HCT116 (cell line): ENCODE measurements at regions not wholly inside any gene's neighbourhood (a gene's known extent, or its start where the extent isn't known, plus 50 kb on each side); places are given as distances from the start of the nearest gene placed in this dataset.

Source experiments
- ATAC-seq: fragments of 200-7000 bp; cut with Tn5 transposase; 2 replicates; pipeline ENCODE4 v1.9.1; 2020; ENCODE audit warnings: mild to moderate bottlenecking, moderate library complexity
- BruUV-seq: library from RNA; stranded (reverse); fragments of 400-500 nt; replicated peaks from 2 replicates; lab custom pipeline; 2021; lab: Mats Ljungman, UMichigan
- CTCF ChIA-PET: fragments of 300-600 bp; sonication (Branson Sonifier 250); formaldehyde crosslinking; loops from one replicate; lab custom pipeline; 2021; ENCODE audit warnings: antibody characterized with exemption; lab: Charles Lee
- POLR2A ChIA-PET: fragments of 300-600, 350-600 bp; sonication (Branson Sonifier 250); formaldehyde crosslinking; loops from one replicate; lab custom pipeline; 2021; ENCODE audit warnings: antibody characterized with exemption; lab: Charles Lee
- RAD21 ChIA-PET, 2 experiments: fragments of 300-600 bp; sonication (Branson Sonifier 250); formaldehyde crosslinking; loops; one replicate each; lab custom pipeline; 2023; ENCODE audit warnings: low total read pairs in 2 of 2; ENCODE audit not compliant: uncharacterized antibody in 2 of 2, unreplicated experiment in 2 of 2, low non-redundant PET in 1 of 2; lab: Charles Lee
- DNase-seq: peaks from one replicate; pipeline ENCODE4 v3.0.0-alpha.2; 2010; ENCODE audit warnings: low read depth, low spot score
- H2AFZ ChIP-seq: fragments of 200-600 bp; shearing (Covaris generic), sonication (generic); 2 replicates; pipeline ENCODE4 v1.6.1; 2017; ENCODE audit warnings: low read depth, mixed run types, mixed read lengths, antibody characterized with exemption, low read length; ENCODE audit not compliant: poor library complexity, severe bottlenecking
- H3K27ac ChIP-seq: 2 replicates; pipeline ENCODE4 v1.5.1; 2012; ENCODE audit warnings: low read depth, low read length
- H3K27me3 ChIP-seq: fragments of 200-600 bp; sonication (generic); 2 replicates; pipeline ENCODE4 v1.6.1; 2016; ENCODE audit warnings: mixed run types, low read length, mixed read lengths; ENCODE audit not compliant: insufficient read depth
- H3K36me3 ChIP-seq, 2 experiments: fragments of 200-500 bp in 1 of 2; fragments of 200-600 bp in 1 of 2; sonication (Bioruptor generic) in 1 of 2; sonication (generic) in 1 of 2; 2 replicates each; pipeline versions ENCODE4 v1.5.1 to v1.6.1; 2014 to 2016; ENCODE audit warnings: low read length in 2 of 2, inconsistent platforms in 1 of 2, mixed read lengths in 1 of 2, mixed run types in 1 of 2; ENCODE audit not compliant: insufficient read depth in 2 of 2, control insufficient read depth in 1 of 2
- H3K4me1 ChIP-seq, 2 experiments: fragments of 200-600 bp in 1 of 2; sonication (generic) in 1 of 2; 2 replicates each; pipeline versions ENCODE4 v1.5.1 to v1.6.1; 2012 to 2017; ENCODE audit warnings: low read length in 2 of 2, inconsistent platforms in 1 of 2, mild to moderate bottlenecking in 1 of 2, mixed read lengths in 1 of 2, mixed run types in 1 of 2, moderate library complexity in 1 of 2; ENCODE audit not compliant: insufficient read depth in 2 of 2, control insufficient read depth in 1 of 2
- H3K4me2 ChIP-seq: fragments of 200-600 bp; sonication (generic); 2 replicates; pipeline ENCODE4 v1.6.1; 2017; ENCODE audit warnings: mixed run types, low read length, mixed read lengths
- H3K4me3 ChIP-seq, 2 experiments: fragments of 200-600 bp in 1 of 2; sonication (generic) in 1 of 2; replicated peaks in 1 of 2; 2 replicates each; pipeline ENCODE4 v1.5.1; 2011 to 2016; ENCODE audit warnings: low read length in 2 of 2, control low read depth in 1 of 2, low read depth in 1 of 2, mild to moderate bottlenecking in 1 of 2, mixed read lengths in 1 of 2, mixed run types in 1 of 2
- H3K79me2 ChIP-seq: fragments of 200-600 bp; sonication (generic); 2 replicates; pipeline ENCODE4 v1.6.1; 2017; ENCODE audit warnings: mild to moderate bottlenecking, mixed run types, low read length, moderate library complexity, mixed read lengths; ENCODE audit not compliant: insufficient read depth
- H3K9ac ChIP-seq: fragments of 200-600 bp; sonication (generic); 2 replicates; pipeline ENCODE4 v1.6.1; 2016; ENCODE audit warnings: low read length, mixed read lengths
- H3K9me2 ChIP-seq: fragments of 200-600 bp; sonication (generic), shearing (Covaris generic); 2 replicates; pipeline ENCODE4 v1.6.1; 2017; ENCODE audit warnings: mixed run types, mild to moderate bottlenecking, moderate library complexity; ENCODE audit not compliant: insufficient read depth
- H3K9me3 ChIP-seq, 2 experiments: fragments of 200-500 bp in 1 of 2; fragments of 200-600 bp in 1 of 2; sonication (Bioruptor generic) in 1 of 2; sonication (generic) in 1 of 2; 2 replicates each; pipeline ENCODE4 v1.6.1; 2014 to 2017; ENCODE audit warnings: low read length in 2 of 2, mixed read lengths in 2 of 2, inconsistent platforms in 1 of 2, low read depth in 1 of 2, mild to moderate bottlenecking in 1 of 2, mixed run types in 1 of 2, moderate library complexity in 1 of 2; ENCODE audit not compliant: control insufficient read depth in 1 of 2, insufficient read depth in 1 of 2
- H4K20me1 ChIP-seq: fragments of 200-600 bp; sonication (generic), shearing (Covaris generic); 2 replicates; pipeline ENCODE4 v1.6.1; 2017; ENCODE audit warnings: mixed run types, mild to moderate bottlenecking, moderate library complexity; ENCODE audit not compliant: insufficient read depth
- ATF3 ChIP-seq: IDR thresholded peaks from 2 replicates; pipeline ENCODE4 v1.6.1; 2012
- CTCF ChIP-seq, 3 experiments: fragments of 200-600 bp in 1 of 3; sonication (generic) in 1 of 3; IDR thresholded peaks in 2 of 3; conservative IDR thresholded peaks in 1 of 3; 2 replicates each; pipeline ENCODE4 v1.5.1; 2012 to 2017; ENCODE audit warnings: low read depth in 2 of 3, low read length in 2 of 3, antibody characterized with exemption in 1 of 3, borderline replicate concordance in 1 of 3, control low read depth in 1 of 3, mild to moderate bottlenecking in 1 of 3, mixed read lengths in 1 of 3, mixed run types in 1 of 3, moderate library complexity in 1 of 3; ENCODE audit not compliant: insufficient read depth in 1 of 3
- EGR1 ChIP-seq: IDR thresholded peaks from 2 replicates; pipeline ENCODE4 v1.6.1; 2012; ENCODE audit warnings: low read depth
- ELF1 ChIP-seq: IDR thresholded peaks from 2 replicates; pipeline ENCODE4 v1.6.1; 2012; ENCODE audit warnings: low read depth, borderline replicate concordance
- EZH2 ChIP-seq: fragments of 200-600 bp; sonication (generic); IDR thresholded peaks from 2 replicates; pipeline ENCODE4 v1.6.1; 2017; ENCODE audit warnings: antibody characterized with exemption, mixed run types
- EZH2phosphoT487 ChIP-seq: fragments of 200-600 bp; IDR thresholded peaks from 2 replicates; pipeline ENCODE4 v1.6.1; 2018; ENCODE audit warnings: antibody characterized with exemption, borderline replicate concordance
- FOSL1 ChIP-seq: IDR thresholded peaks from 2 replicates; pipeline ENCODE4 v1.6.1; 2012; ENCODE audit warnings: low read depth
- JUND ChIP-seq: IDR thresholded peaks from 2 replicates; pipeline ENCODE4 v1.6.1; 2012
- POLR2A ChIP-seq: IDR thresholded peaks from 2 replicates; pipeline ENCODE4 v1.7.0; 2011; ENCODE audit warnings: borderline replicate concordance; ENCODE audit not compliant: insufficient read depth, insufficient read length; ENCODE audit errors: extremely low read depth
- POLR2AphosphoS5 ChIP-seq: IDR thresholded peaks from 2 replicates; pipeline ENCODE4 v1.6.1; 2011; ENCODE audit warnings: mild to moderate bottlenecking, low read depth, low read length, moderate library complexity
- REST ChIP-seq: IDR thresholded peaks from 2 replicates; pipeline ENCODE4 v1.6.1; 2012; ENCODE audit warnings: low read depth
- SIN3A ChIP-seq: IDR thresholded peaks from 2 replicates; pipeline ENCODE4 v1.6.1; 2012; ENCODE audit warnings: low read depth
- SRF ChIP-seq: IDR thresholded peaks from 2 replicates; pipeline ENCODE4 v1.6.1; 2012; ENCODE audit warnings: low read depth
- TCF7L2 ChIP-seq: IDR thresholded peaks from 2 replicates; pipeline ENCODE4 v1.7.0; 2011; ENCODE audit warnings: borderline replicate concordance, inconsistent platforms; ENCODE audit not compliant: insufficient read depth, insufficient read length; ENCODE audit errors: extremely low read depth
- ZBTB33 ChIP-seq: IDR thresholded peaks from 2 replicates; pipeline ENCODE4 v1.6.1; 2011; ENCODE audit warnings: mild to moderate bottlenecking, low read length, moderate library complexity; ENCODE audit not compliant: insufficient replicate concordance; ENCODE audit errors: extremely low read depth
- ZNF274 ChIP-seq: fragments of 200-500 bp; sonication (Bioruptor generic); IDR thresholded peaks from 2 replicates; pipeline ENCODE4 v1.6.1; 2014; ENCODE audit warnings: mild to moderate bottlenecking, low read depth, low read length, inconsistent platforms
- intact Hi-C: fragments of 100-400 bp; cut with micrococcal nuclease; formaldehyde crosslinking; loops from 2 replicates; pipeline ENCODE4 v1.10.0; 2022

- BruUV-seq, result no TSS peak
- Histone ChIP-seq H3K9me2 (no peaks in the 10 kb centered on the region), H3K4me2 (no peak overlapping the region), H4K20me1 (no peaks in the 10 kb centered on the region), H3K27me3 (no peaks in the 10 kb centered on the region), H2AFZ (no peak overlapping the region), H3K9ac (no peak overlapping the region), H3K4me1 (no peaks in the 10 kb centered on the region), H3K27ac (no peak overlapping the region), H3K36me3 (no peaks in the 10 kb centered on the region), H3K79me2 (no peaks in the 10 kb centered on the region), H3K4me3 (no peak overlapping the region), H3K9me3 (no peaks in the 10 kb centered on the region)
- ATAC-seq (no peak), DNase-seq (no peak)
- ChIA-PET RAD21 (no interaction called here), CTCF (no interaction called here), POLR2A (interaction anchor here (0.8 kb wide), 1 partner anchor 52 kb away, joined by 3 read pairs; no protein-coding TSS in a partner anchor)
- TF ChIP-seq CTCF (IDR thresholded peaks at IDR 0.05 in 2 of 3, conservative IDR thresholded peaks at IDR 0.05 in 1 of 3; ENCODE audit: borderline replicate concordance in 1 of 3, insufficient read depth in 1 of 3, low read depth in 2 of 3, low read length in 2 of 3), result no peak
- TF ChIP-seq ZNF274, result no peak
- no peak for TF ChIP-seq ATF3
- no peak for TF ChIP-seq POLR2A
- no peak for TF ChIP-seq JUND
- no peak for TF ChIP-seq SRF
- TF ChIP-seq SIN3A, result no peak
- no peak for TF ChIP-seq ZBTB33
- TF ChIP-seq ELF1, result no peak
- no peak for TF ChIP-seq FOSL1
- TF ChIP-seq EZH2, result no peak
- TF ChIP-seq EZH2phosphoT487, result no peak
- TF ChIP-seq TCF7L2, result no peak
- no peak for TF ChIP-seq REST
- TF ChIP-seq POLR2AphosphoS5, result no peak
- TF ChIP-seq EGR1, result no peak
- intact Hi-C loops, result no loop called here
These were observed 124.7 kb upstream of the KCNQ5 start for GRCh38 chr6:72497186-72497585.
